MCF 10A (cell line): ENCODE measurements at regions not wholly inside any gene's neighbourhood (a gene's known extent, or its start where the extent isn't known, plus 50 kb on each side); places are given as distances from the start of the nearest gene placed in this dataset.

Experiments used
- BruUV-seq: library from RNA; stranded (reverse); fragments of 400-500 nt; replicated peaks from 2 replicates; lab custom pipeline; 2021; lab: Mats Ljungman, UMichigan
- CTCF ChIA-PET: fragments of 300-600 bp; sonication (Branson Sonifier 250); formaldehyde crosslinking; extraction: SDS; loops from one replicate; lab custom pipeline; 2021; ENCODE audit warnings: antibody characterized with exemption, inconsistent platforms; lab: Yijun Ruan, JAX
- POLR2A ChIA-PET: fragments of 300-600, 350-650 bp; sonication (Branson Sonifier 250); formaldehyde crosslinking; extraction: SDS; loops from one replicate; lab custom pipeline; 2020; ENCODE audit warnings: antibody characterized with exemption, inconsistent platforms; lab: Yijun Ruan, JAX
- DNase-seq: peaks from one replicate; pipeline ENCODE4 v3.0.0-alpha.2; 2018; ENCODE audit not compliant: unreplicated experiment
- H3K27ac Mint-ChIP-seq: one replicate; pipeline ENCODE4 v1.8.0; 2022; ENCODE audit warnings: mild to moderate bottlenecking, low read depth, mixed read lengths; ENCODE audit not compliant: unreplicated experiment
- H3K27me3 Mint-ChIP-seq: one replicate; pipeline ENCODE4 v1.8.0; 2022; ENCODE audit warnings: mixed read lengths; ENCODE audit not compliant: insufficient read depth, unreplicated experiment
- H3K36me3 Mint-ChIP-seq: one replicate; pipeline ENCODE4 v1.8.0; 2022; ENCODE audit warnings: mild to moderate bottlenecking, moderate library complexity, mixed read lengths; ENCODE audit not compliant: insufficient read depth, unreplicated experiment
- H3K4me1 Mint-ChIP-seq: one replicate; pipeline ENCODE4 v1.8.0; 2022; ENCODE audit warnings: mixed read lengths; ENCODE audit not compliant: insufficient read depth, unreplicated experiment
- H3K4me3 Mint-ChIP-seq: one replicate; pipeline ENCODE4 v1.8.0; 2022; ENCODE audit warnings: mild to moderate bottlenecking, moderate library complexity, mixed read lengths; ENCODE audit not compliant: unreplicated experiment
- H3K9me3 Mint-ChIP-seq: one replicate; pipeline ENCODE4 v1.8.0; 2022; ENCODE audit warnings: mixed read lengths; ENCODE audit not compliant: unreplicated experiment
- intact Hi-C: fragments of 100-400 bp; cut with micrococcal nuclease; formaldehyde crosslinking; loops from 2 replicates; pipeline ENCODE4 v1.14.1; 2022
- TF ChIP-seq, protein P1 (sequence below): fragments of 200-600 bp; IDR thresholded peaks from one replicate; pipeline ENCODE4 v1.8.0; 2022; ENCODE audit warnings: antibody characterized with exemption, mild to moderate bottlenecking; ENCODE audit not compliant: unreplicated experiment

DNA sequence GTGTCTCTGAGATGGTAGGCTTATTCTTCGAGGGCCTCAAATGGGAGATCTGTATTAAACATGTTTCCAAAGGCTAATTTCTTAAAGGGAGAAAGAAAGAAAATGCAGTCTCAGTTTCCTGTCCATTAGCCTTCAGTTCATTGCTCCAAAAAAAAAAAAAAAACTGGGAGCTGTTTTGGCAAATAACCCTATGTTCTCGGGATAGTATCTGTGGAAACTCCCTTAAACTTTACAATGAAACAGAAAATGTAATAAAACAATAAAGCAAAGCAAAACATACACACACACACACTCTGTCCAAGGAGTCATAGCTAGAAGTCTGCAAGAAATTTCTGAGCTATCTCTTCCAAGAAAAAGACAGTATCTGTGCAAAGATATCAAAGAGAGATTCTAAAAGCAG lies 172.5 kb upstream of the CELF2 start:
- H3K27me3 Mint-ChIP-seq, result no peaks in the 10 kb centered on the region
- no peaks in the 10 kb centered on the region for H3K4me1 Mint-ChIP-seq
- ChIA-PET POLR2A (interaction anchor here (0.6 kb wide), 2 partner anchors 33 to 1270 kb away, joined by 3 read pairs; no protein-coding TSS in a partner anchor), CTCF (interaction anchor here (1.0 kb wide), 1 partner anchor 57 kb away, joined by 4 read pairs; no protein-coding TSS in a partner anchor)
- no peak for DNase-seq
- no TSS peak for BruUV-seq
- no peaks in the 10 kb centered on the region for H3K36me3 Mint-ChIP-seq
- no peak overlapping the region for H3K27ac Mint-ChIP-seq
- intact Hi-C loops, result no loop called here
- TF ChIP-seq, protein P1, sequence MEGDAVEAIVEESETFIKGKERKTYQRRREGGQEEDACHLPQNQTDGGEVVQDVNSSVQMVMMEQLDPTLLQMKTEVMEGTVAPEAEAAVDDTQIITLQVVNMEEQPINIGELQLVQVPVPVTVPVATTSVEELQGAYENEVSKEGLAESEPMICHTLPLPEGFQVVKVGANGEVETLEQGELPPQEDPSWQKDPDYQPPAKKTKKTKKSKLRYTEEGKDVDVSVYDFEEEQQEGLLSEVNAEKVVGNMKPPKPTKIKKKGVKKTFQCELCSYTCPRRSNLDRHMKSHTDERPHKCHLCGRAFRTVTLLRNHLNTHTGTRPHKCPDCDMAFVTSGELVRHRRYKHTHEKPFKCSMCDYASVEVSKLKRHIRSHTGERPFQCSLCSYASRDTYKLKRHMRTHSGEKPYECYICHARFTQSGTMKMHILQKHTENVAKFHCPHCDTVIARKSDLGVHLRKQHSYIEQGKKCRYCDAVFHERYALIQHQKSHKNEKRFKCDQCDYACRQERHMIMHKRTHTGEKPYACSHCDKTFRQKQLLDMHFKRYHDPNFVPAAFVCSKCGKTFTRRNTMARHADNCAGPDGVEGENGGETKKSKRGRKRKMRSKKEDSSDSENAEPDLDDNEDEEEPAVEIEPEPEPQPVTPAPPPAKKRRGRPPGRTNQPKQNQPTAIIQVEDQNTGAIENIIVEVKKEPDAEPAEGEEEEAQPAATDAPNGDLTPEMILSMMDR, result no peak
- H3K9me3 Mint-ChIP-seq, result no peaks in the 10 kb centered on the region
- no peak overlapping the region for H3K4me3 Mint-ChIP-seq

GRCh38 chr10:10845826-10846503 lies 171.7 kb upstream of the CELF2 start:
- TF ChIP-seq, protein P1, result no peak
- no peak overlapping the region for H3K27ac Mint-ChIP-seq

DNA sequence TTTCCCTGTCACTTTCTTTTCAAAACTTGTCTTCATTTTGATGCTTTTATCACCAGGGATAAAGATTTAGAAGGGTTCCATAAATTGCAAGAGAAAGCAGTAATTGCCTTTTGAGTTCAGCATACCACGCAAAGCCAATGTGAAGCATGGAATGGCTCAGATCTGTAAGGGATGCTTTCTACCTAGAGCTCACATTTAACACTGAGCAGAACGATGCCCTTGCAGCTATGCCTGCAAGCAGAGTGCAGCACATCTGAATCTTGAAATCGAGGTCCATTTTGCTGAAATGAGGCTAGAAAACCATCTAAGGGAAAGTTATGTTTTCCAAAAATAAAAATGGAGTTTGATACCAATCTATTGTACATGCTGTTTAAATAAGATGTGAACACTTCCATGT lies 171.2 kb upstream of the CELF2 start:
- ChIA-PET POLR2A (no interaction called here), CTCF (interaction anchor here (1.1 kb wide), 1 partner anchor 19 kb away, joined by 3 read pairs; no protein-coding TSS in a partner anchor)
- no peak overlapping the region for H3K4me3 Mint-ChIP-seq
- DNase-seq, result no peak
- intact Hi-C loops, result no loop called here
- TF ChIP-seq, protein P1, result no peak
- H3K27ac Mint-ChIP-seq, result no peak overlapping the region
- no peaks in the 10 kb centered on the region for H3K9me3 Mint-ChIP-seq
- H3K27me3 Mint-ChIP-seq, result no peaks in the 10 kb centered on the region
- peaks cover 7% of the 10 kb centered on the region for H3K4me1 Mint-ChIP-seq
- H3K36me3 Mint-ChIP-seq, result no peaks in the 10 kb centered on the region
- BruUV-seq, result no TSS peak

More at GRCh38 chr10:10845826-10846503, 171.7 kb upstream of the CELF2 start:
- ChIA-PET POLR2A (interaction anchor here (0.6 kb wide), 2 partner anchors 34 to 1271 kb away, joined by 3 read pairs; no protein-coding TSS in a partner anchor), CTCF (interaction anchor here (0.5 to 1.1 kb wide), 3 partner anchors 20 to 1144 kb away, joined by 3 to 4 read pairs (median 3); no protein-coding TSS in a partner anchor)
- intact Hi-C loops, result no loop called here
- no TSS peak for BruUV-seq
- no peak for DNase-seq
- Mint-ChIP-seq H3K9me3 (no peaks in the 10 kb centered on the region), H3K27me3 (no peaks in the 10 kb centered on the region), H3K4me1 (peaks cover 2% of the 10 kb centered on the region), H3K36me3 (no peaks in the 10 kb centered on the region), H3K4me3 (no peak overlapping the region)

- no TSS peak for BruUV-seq
- intact Hi-C loops, result no loop called here
- TF ChIP-seq, protein P1, result no peak
- CTCF ChIA-PET, result no interaction called here
- Mint-ChIP-seq H3K9me3 (no peaks in the 10 kb centered on the region), H3K4me1 (peaks cover 8% of the 10 kb centered on the region), H3K4me3 (no peak overlapping the region), H3K27ac (no peak overlapping the region), H3K27me3 (no peaks in the 10 kb centered on the region), H3K36me3 (no peaks in the 10 kb centered on the region)
- POLR2A ChIA-PET, result no interaction called here
- no peak for DNase-seq
Measured at GRCh38 chr10:10847387-10847786, 170.3 kb upstream of the CELF2 start.
